ENCODE measurements at regions not wholly inside any gene's neighbourhood (a gene's known extent, or its start where the extent isn't known, plus 50 kb on each side); places are given as distances from the start of the nearest gene placed in this dataset.

DNA sequence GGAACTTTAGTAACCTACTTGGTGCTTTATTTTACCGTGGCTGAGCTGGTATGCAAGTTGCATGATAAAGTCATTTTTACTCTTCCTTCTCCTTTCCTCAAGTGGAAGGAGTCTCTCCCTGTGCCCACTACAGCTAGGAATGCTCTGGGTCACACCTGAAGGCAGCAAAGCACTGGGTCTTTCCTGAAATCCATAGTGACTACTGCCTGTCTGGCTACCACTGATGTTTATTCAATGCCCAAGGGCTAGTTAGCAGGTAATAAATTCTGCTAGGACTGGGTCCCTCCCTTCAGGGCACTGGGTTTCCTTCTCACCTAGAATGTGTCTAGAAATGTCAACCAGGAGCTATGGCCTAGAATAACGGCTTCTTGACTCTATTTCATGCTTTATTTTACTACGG is 1081.4 kb downstream of the FAT4 start:
- TF ChIP-seq, protein P1, sequence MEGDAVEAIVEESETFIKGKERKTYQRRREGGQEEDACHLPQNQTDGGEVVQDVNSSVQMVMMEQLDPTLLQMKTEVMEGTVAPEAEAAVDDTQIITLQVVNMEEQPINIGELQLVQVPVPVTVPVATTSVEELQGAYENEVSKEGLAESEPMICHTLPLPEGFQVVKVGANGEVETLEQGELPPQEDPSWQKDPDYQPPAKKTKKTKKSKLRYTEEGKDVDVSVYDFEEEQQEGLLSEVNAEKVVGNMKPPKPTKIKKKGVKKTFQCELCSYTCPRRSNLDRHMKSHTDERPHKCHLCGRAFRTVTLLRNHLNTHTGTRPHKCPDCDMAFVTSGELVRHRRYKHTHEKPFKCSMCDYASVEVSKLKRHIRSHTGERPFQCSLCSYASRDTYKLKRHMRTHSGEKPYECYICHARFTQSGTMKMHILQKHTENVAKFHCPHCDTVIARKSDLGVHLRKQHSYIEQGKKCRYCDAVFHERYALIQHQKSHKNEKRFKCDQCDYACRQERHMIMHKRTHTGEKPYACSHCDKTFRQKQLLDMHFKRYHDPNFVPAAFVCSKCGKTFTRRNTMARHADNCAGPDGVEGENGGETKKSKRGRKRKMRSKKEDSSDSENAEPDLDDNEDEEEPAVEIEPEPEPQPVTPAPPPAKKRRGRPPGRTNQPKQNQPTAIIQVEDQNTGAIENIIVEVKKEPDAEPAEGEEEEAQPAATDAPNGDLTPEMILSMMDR (IDR thresholded peaks at IDR 0.05; ENCODE audit: low read length): no peak
- no peak for TF ChIP-seq EZH2 (optimal IDR thresholded peaks at IDR 0.05; ENCODE audit: low read depth, low read length)
